OCI-LY3 (cell line): ENCODE measurements at regions not wholly inside any gene's neighbourhood (a gene's known extent, or its start where the extent isn't known, plus 50 kb on each side); places are given as distances from the start of the nearest gene placed in this dataset.

Source experiments
- EZH2phosphoT487 ChIP-seq: fragments of 200-600 bp; shearing (Covaris generic); IDR thresholded peaks from 2 replicates; pipeline ENCODE4 v1.6.1; 2018; ENCODE audit warnings: antibody characterized with exemption, mixed run types, low read depth
- TF ChIP-seq, protein P1 (sequence below): fragments of 200-600, 300-600 bp; sonication (generic); IDR thresholded peaks from 2 replicates; pipeline ENCODE4 v1.5.1; 2014; ENCODE audit warnings: antibody characterized with exemption, low read length, low read depth

DNA sequence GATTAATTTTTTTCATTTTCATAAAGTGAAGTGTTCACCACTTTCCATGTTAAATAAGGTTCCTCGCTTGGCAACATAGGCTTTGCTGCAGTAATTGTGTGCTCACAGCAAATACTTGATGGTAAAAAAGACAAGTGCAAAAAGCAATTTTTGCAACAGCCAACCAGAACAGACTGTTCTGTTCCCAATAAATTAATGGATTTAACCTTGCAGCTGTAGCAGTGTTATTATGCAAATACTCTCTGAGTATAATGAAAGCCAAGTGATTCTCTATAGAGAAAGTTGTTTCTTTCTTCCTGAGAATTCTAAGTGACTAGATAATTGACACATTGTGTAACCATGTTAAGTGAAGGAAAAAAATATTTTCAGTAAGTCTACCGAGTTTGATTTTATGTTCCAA lies 183.7 kb upstream of the NAALADL2 start:
- TF ChIP-seq, protein P1, sequence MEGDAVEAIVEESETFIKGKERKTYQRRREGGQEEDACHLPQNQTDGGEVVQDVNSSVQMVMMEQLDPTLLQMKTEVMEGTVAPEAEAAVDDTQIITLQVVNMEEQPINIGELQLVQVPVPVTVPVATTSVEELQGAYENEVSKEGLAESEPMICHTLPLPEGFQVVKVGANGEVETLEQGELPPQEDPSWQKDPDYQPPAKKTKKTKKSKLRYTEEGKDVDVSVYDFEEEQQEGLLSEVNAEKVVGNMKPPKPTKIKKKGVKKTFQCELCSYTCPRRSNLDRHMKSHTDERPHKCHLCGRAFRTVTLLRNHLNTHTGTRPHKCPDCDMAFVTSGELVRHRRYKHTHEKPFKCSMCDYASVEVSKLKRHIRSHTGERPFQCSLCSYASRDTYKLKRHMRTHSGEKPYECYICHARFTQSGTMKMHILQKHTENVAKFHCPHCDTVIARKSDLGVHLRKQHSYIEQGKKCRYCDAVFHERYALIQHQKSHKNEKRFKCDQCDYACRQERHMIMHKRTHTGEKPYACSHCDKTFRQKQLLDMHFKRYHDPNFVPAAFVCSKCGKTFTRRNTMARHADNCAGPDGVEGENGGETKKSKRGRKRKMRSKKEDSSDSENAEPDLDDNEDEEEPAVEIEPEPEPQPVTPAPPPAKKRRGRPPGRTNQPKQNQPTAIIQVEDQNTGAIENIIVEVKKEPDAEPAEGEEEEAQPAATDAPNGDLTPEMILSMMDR = no peak
- no peak for TF ChIP-seq EZH2phosphoT487
